H1 (cell line): ENCODE measurements at regions not wholly inside any gene's neighbourhood (a gene's known extent, or its start where the extent isn't known, plus 50 kb on each side); places are given as distances from the start of the nearest gene placed in this dataset.

ENCODE experiments used
- CTCF ChIA-PET: fragments of 300-600 bp; sonication (Branson Sonifier 250); formaldehyde crosslinking; loops from one replicate; lab custom pipeline; 2021; ENCODE audit not compliant: partially characterized antibody; lab: Charles Lee
- POLR2A ChIA-PET: fragments of 300-600 bp; sonication (Branson Sonifier 250); formaldehyde crosslinking; loops from one replicate; lab custom pipeline; 2021; ENCODE audit warnings: inconsistent platforms; ENCODE audit not compliant: partially characterized antibody; lab: Charles Lee
- DNase-seq, 2 experiments: peaks; one replicate each; pipeline versions ENCODE4 v3.0.0 to v3.0.0-alpha.2; 2010 to 2022; ENCODE audit warnings: low spot score in 2 of 2, low read depth in 1 of 2, mixed read lengths in 1 of 2
- FAIRE-seq: peaks from 2 replicates; lab custom pipeline; 2011; peaks lifted over from hg19 to GRCh38; lab: Jason Lieb, UNC
- H2AFZ ChIP-seq: 2 replicates; pipeline ENCODE4 v1.8.1; 2012; ENCODE audit warnings: low read length, inconsistent platforms
- H2AK5ac ChIP-seq: 2 replicates; pipeline ENCODE4 v1.6.1; 2013; ENCODE audit warnings: low read depth, low read length
- H2BK120ac ChIP-seq: replicated peaks from 2 replicates; pipeline ENCODE3; 2013; ENCODE audit warnings: low read depth, low read length, inconsistent platforms
- H2BK12ac ChIP-seq: 2 replicates; pipeline ENCODE4 v1.6.1; 2013; ENCODE audit warnings: low read depth, low read length
- H2BK15ac ChIP-seq: 2 replicates; pipeline ENCODE4 v1.6.1; 2013; ENCODE audit warnings: low read length
- H2BK20ac ChIP-seq: 2 replicates; pipeline ENCODE4 v1.6.1; 2013; ENCODE audit warnings: low read length
- H2BK5ac ChIP-seq: 2 replicates; pipeline ENCODE4 v1.6.1; 2013; ENCODE audit warnings: low read depth, low read length
- H3K14ac ChIP-seq: 2 replicates; pipeline ENCODE4 v1.6.1; 2013; ENCODE audit warnings: inconsistent platforms; ENCODE audit not compliant: insufficient read length
- H3K18ac ChIP-seq: 2 replicates; pipeline ENCODE4 v1.6.1; 2013; ENCODE audit warnings: low read length; ENCODE audit errors: extremely low read depth
- H3K23ac ChIP-seq: 2 replicates; pipeline ENCODE4 v1.6.1; 2013; ENCODE audit warnings: inconsistent platforms; ENCODE audit not compliant: insufficient read length
- H3K23me2 ChIP-seq: 2 replicates; pipeline ENCODE4 v1.6.1; 2013; ENCODE audit warnings: low read depth, low read length
- H3K27ac ChIP-seq: 2 replicates; pipeline ENCODE4 v1.6.1; 2011; ENCODE audit warnings: low read depth, low read length, inconsistent platforms
- H3K27me3 ChIP-seq, 4 experiments: replicated peaks in 1 of 4; 1 replicate in 1 of 4; 2 replicates in 3 of 4; pipeline versions ENCODE4 v1.6.1 to v1.8.1; 2011 to 2013; ENCODE audit warnings: low read length in 3 of 4, mild to moderate bottlenecking in 3 of 4, inconsistent platforms in 2 of 4, mixed read lengths in 2 of 4, moderate library complexity in 1 of 4; ENCODE audit not compliant: control insufficient read depth in 3 of 4, insufficient read depth in 3 of 4; ENCODE audit errors: extremely low read depth in 1 of 4
- H3K36me3 ChIP-seq, 4 experiments: 2 replicates each; pipeline versions ENCODE4 v1.6.1 to v1.8.1; 2011 to 2013; ENCODE audit warnings: mild to moderate bottlenecking in 4 of 4, low read length in 3 of 4, moderate library complexity in 2 of 4, control low read depth in 1 of 4, inconsistent platforms in 1 of 4; ENCODE audit not compliant: insufficient read depth in 4 of 4, control insufficient read depth in 2 of 4
- H3K4ac ChIP-seq: replicated peaks from 2 replicates; pipeline ENCODE3; 2013; ENCODE audit warnings: low read length, low read depth, mixed read lengths, inconsistent platforms; ENCODE audit not compliant: insufficient read length
- H3K4me1 ChIP-seq, 4 experiments: replicated peaks in 1 of 4; 1 replicate in 1 of 4; 2 replicates in 3 of 4; pipeline versions ENCODE4 v1.6.1 to v1.8.1; 2011 to 2013; ENCODE audit warnings: low read length in 3 of 4, inconsistent platforms in 2 of 4, mixed read lengths in 1 of 4; ENCODE audit not compliant: insufficient read depth in 4 of 4, control insufficient read depth in 3 of 4
- H3K4me2 ChIP-seq, 2 experiments: 2 replicates each; pipeline versions ENCODE4 v1.6.1 to v1.8.1; 2011 to 2013; ENCODE audit warnings: low read depth in 2 of 2, low read length in 2 of 2, control low read depth in 1 of 2, inconsistent platforms in 1 of 2, mild to moderate bottlenecking in 1 of 2; ENCODE audit not compliant: insufficient read depth in 1 of 2
- H3K4me3 ChIP-seq, 4 experiments: fragments of 200-600, 300-600 bp in 1 of 4; sonication (generic), shearing (Covaris generic), sonication (Bioruptor Twin) in 1 of 4; 2 replicates each; pipeline versions ENCODE4 v1.5.1 to v1.8.1; 2011 to 2016; ENCODE audit warnings: low read length in 4 of 4, low read depth in 3 of 4, control low read depth in 2 of 4, inconsistent platforms in 2 of 4, mild to moderate bottlenecking in 2 of 4, mixed read lengths in 1 of 4, moderate library complexity in 1 of 4; ENCODE audit not compliant: insufficient read depth in 2 of 4; ENCODE audit errors: extremely low read depth in 1 of 4
- H3K56ac ChIP-seq: replicated peaks from 2 replicates; pipeline ENCODE3; 2013; ENCODE audit warnings: low read depth, mild to moderate bottlenecking, mixed read lengths, low read length, inconsistent platforms; ENCODE audit not compliant: insufficient read length
- H3K79me1 ChIP-seq: 2 replicates; pipeline ENCODE4 v1.6.1; 2013; ENCODE audit warnings: low read depth, low read length, control low read depth
- H3K79me2 ChIP-seq, 2 experiments: 2 replicates each; pipeline versions ENCODE4 v1.6.1 to v1.8.1; 2012 to 2013; ENCODE audit warnings: low read length in 2 of 2, mild to moderate bottlenecking in 2 of 2, inconsistent platforms in 1 of 2; ENCODE audit not compliant: insufficient read depth in 2 of 2, control insufficient read depth in 1 of 2
- H3K9ac ChIP-seq, 4 experiments: replicated peaks in 1 of 4; 1 replicate in 1 of 4; 2 replicates in 3 of 4; pipeline versions ENCODE4 v1.6.1 to v1.8.1; 2011 to 2013; ENCODE audit warnings: low read depth in 3 of 4, low read length in 3 of 4, control low read depth in 2 of 4, mild to moderate bottlenecking in 2 of 4, moderate library complexity in 2 of 4, inconsistent platforms in 1 of 4; ENCODE audit errors: extremely low read depth in 1 of 4
- H3K9me3 ChIP-seq, 2 experiments: 2 replicates each; pipeline versions ENCODE4 v1.6.1 to v1.8.1; 2012 to 2013; ENCODE audit warnings: mild to moderate bottlenecking in 2 of 2, moderate library complexity in 2 of 2, control low read depth in 1 of 2, inconsistent platforms in 1 of 2, low read depth in 1 of 2, low read length in 1 of 2, mixed read lengths in 1 of 2; ENCODE audit not compliant: insufficient read depth in 2 of 2
- H4K20me1 ChIP-seq, 2 experiments: replicated peaks in 1 of 2; 2 replicates each; pipeline versions ENCODE3 to v1.8.1; 2011 to 2013; ENCODE audit warnings: inconsistent platforms in 2 of 2, low read length in 2 of 2, mild to moderate bottlenecking in 1 of 2; ENCODE audit not compliant: insufficient read depth in 2 of 2, control insufficient read depth in 1 of 2
- H4K5ac ChIP-seq: 2 replicates; pipeline ENCODE4 v1.6.1; 2013; ENCODE audit warnings: low read length, low read depth, mixed read lengths, inconsistent platforms; ENCODE audit not compliant: insufficient read length
- H4K8ac ChIP-seq: 2 replicates; pipeline ENCODE4 v1.8.0; 2013; ENCODE audit warnings: mild to moderate bottlenecking, moderate library complexity, low read length, inconsistent platforms; ENCODE audit not compliant: insufficient read depth; ENCODE audit errors: extremely low read depth
- H4K91ac ChIP-seq: replicated peaks from 2 replicates; pipeline ENCODE3; 2013; ENCODE audit warnings: low read length, mixed read lengths, inconsistent platforms; ENCODE audit not compliant: insufficient read length
- BACH1 ChIP-seq: IDR thresholded peaks from 2 replicates; pipeline ENCODE4 v1.6.1; 2012; ENCODE audit warnings: low read length, improper control_type of control experiment
- CBX5 ChIP-seq: fragments of 300-800, 300-1000 bp; sonication (generic); IDR thresholded peaks from 2 replicates; pipeline ENCODE4 v1.7.1; 2016; ENCODE audit warnings: antibody characterized with exemption, low read length, low read depth
- CREB1 ChIP-seq: IDR thresholded peaks from 2 replicates; pipeline ENCODE4 v1.6.1; 2012; ENCODE audit warnings: inconsistent platforms
- CTBP2 ChIP-seq: IDR thresholded peaks from 2 replicates; pipeline ENCODE4 v1.7.0; 2011; ENCODE audit warnings: borderline replicate concordance, mild to moderate bottlenecking, moderate library complexity, mixed read lengths, low read length; ENCODE audit not compliant: insufficient read depth, insufficient read length
- E2F6 ChIP-seq: IDR thresholded peaks from 2 replicates; pipeline ENCODE4 v1.6.1; 2012; ENCODE audit warnings: inconsistent platforms
- EZH2 ChIP-seq: fragments of 200-600 bp; sonication (generic); IDR thresholded peaks from 2 replicates; pipeline ENCODE4 v1.7.1; 2012; ENCODE audit warnings: low read depth, mild to moderate bottlenecking, moderate library complexity, low read length, inconsistent platforms; ENCODE audit not compliant: severe bottlenecking
- MAFK ChIP-seq: IDR thresholded peaks from 2 replicates; pipeline ENCODE4 v1.6.1; 2012; ENCODE audit warnings: low read depth, mild to moderate bottlenecking, improper control_type of control experiment, low read length
- POU5F1 ChIP-seq: IDR thresholded peaks from 2 replicates; pipeline ENCODE4 v1.6.1; 2011; ENCODE audit warnings: low read depth, mild to moderate bottlenecking, low read length, moderate library complexity
- RFX5 ChIP-seq: IDR thresholded peaks from 2 replicates; pipeline ENCODE4 v1.6.1; 2011; ENCODE audit warnings: low read depth, low read length, improper control_type of control experiment, borderline replicate concordance
- RNF2 ChIP-seq: fragments of 200-900, 300-1000 bp; sonication (generic); IDR thresholded peaks from 2 replicates; pipeline ENCODE4 v1.7.1; 2016; ENCODE audit warnings: borderline replicate concordance, low read depth, mild to moderate bottlenecking, antibody characterized with exemption, low read length; ENCODE audit not compliant: poor library complexity, severe bottlenecking; ENCODE audit errors: missing control alignments
- SIX5 ChIP-seq: IDR thresholded peaks from 2 replicates; pipeline ENCODE4 v1.6.1; 2011; ENCODE audit warnings: mild to moderate bottlenecking, low read depth, low read length
- SP1 ChIP-seq: IDR thresholded peaks from 2 replicates; pipeline ENCODE4 v1.6.1; 2011; ENCODE audit warnings: low read depth, low read length
- SRF ChIP-seq: IDR thresholded peaks from 2 replicates; pipeline ENCODE4 v1.6.1; 2011; ENCODE audit warnings: mild to moderate bottlenecking, low read depth, low read length, moderate library complexity
- SUZ12 ChIP-seq: fragments of 200-600 bp; sonication (generic); IDR thresholded peaks from 2 replicates; pipeline ENCODE4 v1.6.1; 2012; ENCODE audit warnings: mild to moderate bottlenecking, inconsistent platforms, low read length, moderate library complexity, mixed read lengths
- YY1 ChIP-seq: IDR thresholded peaks from 2 replicates; pipeline ENCODE4 v1.6.1; 2011; ENCODE audit warnings: low read depth, mild to moderate bottlenecking, low read length

DNA sequence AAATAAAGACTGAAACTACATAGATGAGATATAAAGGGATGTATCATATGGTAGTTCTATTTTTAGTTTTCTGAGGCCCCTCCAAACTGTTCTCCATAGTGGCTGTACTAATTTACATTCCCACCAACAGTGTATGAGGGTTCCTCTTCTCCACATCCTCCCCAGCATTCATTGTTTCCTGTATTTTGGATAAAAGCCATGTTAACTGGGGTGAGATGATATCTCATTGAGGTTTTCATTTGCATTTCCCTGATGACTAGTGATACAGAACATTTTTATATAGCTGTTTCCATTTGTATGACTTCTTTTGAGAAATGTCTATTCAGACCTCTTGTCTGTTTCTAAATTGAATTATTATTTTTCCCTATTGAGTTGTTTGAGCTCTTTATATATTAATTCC is 229.3 kb downstream of the RFPL4B start:
- FAIRE-seq: no peak
- no peak overlapping the region for H2BK5ac ChIP-seq
- POLR2A ChIA-PET: no interaction called here
- TF ChIP-seq SIX5 (no peak), RNF2 (no peak), POU5F1 (no peak), CTBP2 (no peak), SRF (no peak), YY1 (no peak), EZH2 (no peak), SUZ12 (no peak), RFX5 (no peak), E2F6 (no peak), SP1 (no peak), CBX5 (no peak), MAFK (no peak), CREB1 (no peak), BACH1 (no peak)

More for the DNA sequence above, 229.3 kb downstream of the RFPL4B start:
- Histone ChIP-seq H3K27me3 (no peaks in the 10 kb centered on the region), H3K9ac (no peak overlapping the region), H3K18ac (no peak overlapping the region), H2BK120ac (no peak overlapping the region), H3K4me1 (no peaks in the 10 kb centered on the region), H4K8ac (no peak overlapping the region), H3K79me1 (no peaks in the 10 kb centered on the region), H4K20me1 (no peaks in the 10 kb centered on the region), H3K23ac (no peak overlapping the region), H3K36me3 (no peaks in the 10 kb centered on the region), H3K27ac (no peak overlapping the region), H2AK5ac (no peak overlapping the region), H3K4me3 (no peak overlapping the region), H3K56ac (no peak overlapping the region), H2AFZ (no peak overlapping the region), H3K23me2 (no peaks in the 10 kb centered on the region), H2BK20ac (no peak overlapping the region), H3K14ac (no peak overlapping the region), H3K4ac (no peak overlapping the region), H3K4me2 (no peak overlapping the region), H2BK12ac (no peak overlapping the region), H3K79me2 (no peaks in the 10 kb centered on the region), H4K91ac (no peak overlapping the region), H4K5ac (no peak overlapping the region), H2BK15ac (no peak overlapping the region), H3K9me3 (no peaks in the 10 kb centered on the region)
- DNase-seq: no peak
- CTCF ChIA-PET: no interaction called here
